HEK293 (cell line): ENCODE measurements at regions not wholly inside any gene's neighbourhood (a gene's known extent, or its start where the extent isn't known, plus 50 kb on each side); places are given as distances from the start of the nearest gene placed in this dataset.

Experiments
- CTCF ChIP-seq: fragments of 450-650 bp; formaldehyde crosslinking; IDR thresholded peaks from 2 replicates; pipeline ENCODE4 v1.5.1; 2016; ENCODE audit warnings: missing biosample characterization, missing genetic modification characterization
- TCF7L2 ChIP-seq: IDR thresholded peaks from 2 replicates; pipeline ENCODE4 v1.6.1; 2011; ENCODE audit warnings: low read depth, mild to moderate bottlenecking, inconsistent platforms, low read length, moderate library complexity, borderline replicate concordance
- YY2 ChIP-seq: fragments of 450-650 bp; formaldehyde crosslinking; IDR thresholded peaks from 2 replicates; pipeline ENCODE4 v1.5.1; 2016; ENCODE audit warnings: missing biosample characterization, missing genetic modification characterization
- ZBTB49 ChIP-seq: fragments of 450-650 bp; formaldehyde crosslinking; IDR thresholded peaks from 2 replicates; pipeline ENCODE4 v1.5.1; 2016; ENCODE audit warnings: missing biosample characterization, missing genetic modification characterization, low read depth
- ZNF362 ChIP-seq: fragments of 450-650 bp; formaldehyde crosslinking; IDR thresholded peaks from 2 replicates; pipeline ENCODE4 v1.5.1; 2016; ENCODE audit warnings: missing biosample characterization, missing genetic modification characterization
- ZNF558 ChIP-seq: fragments of 450-650 bp; formaldehyde crosslinking; IDR thresholded peaks from 2 replicates; pipeline ENCODE4 v1.5.1; 2016; ENCODE audit warnings: missing biosample characterization, missing genetic modification characterization
- ZNF654 ChIP-seq: fragments of 450-650 bp; formaldehyde crosslinking; IDR thresholded peaks from 2 replicates; pipeline ENCODE4 v1.5.1; 2016; ENCODE audit warnings: low read depth, missing biosample characterization, missing genetic modification characterization
- ZNF747 ChIP-seq: fragments of 450-650 bp; formaldehyde crosslinking; IDR thresholded peaks from 2 replicates; pipeline ENCODE4 v1.5.1; 2016; ENCODE audit warnings: missing biosample characterization, missing genetic modification characterization

- TF ChIP-seq ZNF362 (tag by site-specific recombination) (no peak), YY2 (no peak), ZNF558 (tag by site-specific recombination) (no peak), CTCF (tag by site-specific recombination) (0 out of 2 replicates have a peak, but pooled peaks have one; percentile 29), ZNF654 (tag by site-specific recombination) (no peak), TCF7L2 (no peak), ZNF747 (tag by site-specific recombination) (no peak), ZBTB49 (no peak)
Measured at GRCh38 chr11:44456544-44457300, 108.7 kb upstream of the CD82 start.
